Natural killer cell (primary cell): ENCODE measurements at regions not wholly inside any gene's neighbourhood (a gene's known extent, or its start where the extent isn't known, plus 50 kb on each side); places are given as distances from the start of the nearest gene placed in this dataset.

Experiments
- ATAC-seq, 3 donors: fragments of 150-1000 bp in 2 of 3; fragments of 200-7000 bp in 1 of 3; cut with Tn5 transposase; 1 replicate in 1 of 3; 2 replicates in 2 of 3; pipeline ENCODE4 v1.10.0; 2021; ENCODE audit warnings: mild to moderate bottlenecking in 2 of 3, moderate library complexity in 2 of 3
- DNase-seq, 2 donors: peaks; one replicate each; pipeline versions ENCODE4 v3.0.0 to v3.0.0-alpha.2; 2013 to 2021; ENCODE audit warnings: mixed read lengths in 1 of 2
- H3K27ac ChIP-seq: one replicate; pipeline ENCODE4 v1.5.1; 2013; ENCODE audit warnings: mild to moderate bottlenecking, low read length
- H3K27me3 ChIP-seq: one replicate; pipeline ENCODE4 v1.6.1; 2013; ENCODE audit warnings: low read length; ENCODE audit not compliant: control insufficient read depth, insufficient read depth
- H3K36me3 ChIP-seq: one replicate; pipeline ENCODE4 v1.6.1; 2013; ENCODE audit warnings: low read length; ENCODE audit not compliant: control insufficient read depth, insufficient read depth
- H3K4me1 ChIP-seq: one replicate; pipeline ENCODE4 v1.6.1; 2013; ENCODE audit warnings: low read length; ENCODE audit not compliant: control insufficient read depth, insufficient read depth
- H3K4me3 ChIP-seq: one replicate; pipeline ENCODE4 v1.5.1; 2013; ENCODE audit warnings: low read length
- H3K9me3 ChIP-seq: one replicate; pipeline ENCODE4 v1.6.1; 2013; ENCODE audit warnings: low read length; ENCODE audit not compliant: control insufficient read depth, insufficient read depth
- H3K27ac Mint-ChIP-seq, 2 donors: one replicate each; pipeline ENCODE4 v1.8.0; 2022; ENCODE audit warnings: mild to moderate bottlenecking in 2 of 2, mixed read lengths in 2 of 2, moderate library complexity in 1 of 2
- H3K27me3 Mint-ChIP-seq, 2 donors: one replicate each; pipeline ENCODE4 v1.8.0; 2022; ENCODE audit warnings: low read depth in 2 of 2, mixed read lengths in 2 of 2
- H3K36me3 Mint-ChIP-seq: one replicate; pipeline ENCODE4 v1.8.0; 2022; ENCODE audit warnings: mixed read lengths
- H3K4me1 Mint-ChIP-seq, 2 donors: one replicate each; pipeline ENCODE4 v1.8.0; 2022; ENCODE audit warnings: mixed read lengths in 2 of 2
- H3K4me3 Mint-ChIP-seq: one replicate; pipeline ENCODE4 v1.8.0; 2022; ENCODE audit warnings: mild to moderate bottlenecking, moderate library complexity, mixed read lengths
- H3K9me3 Mint-ChIP-seq, 2 donors: one replicate each; pipeline ENCODE4 v1.8.0; 2022; ENCODE audit warnings: mixed read lengths in 2 of 2
- WGBS: methylation state at CpG from one replicate; pipeline ENCODE4 v1.1.7; 2013; ENCODE audit warnings: missing lambda C conversion rate; ENCODE audit not compliant: insufficient coverage; 5-methylcytosine and 5-hydroxymethylcytosine counted together
- intact Hi-C: fragments of 100-400 bp; cut with micrococcal nuclease; formaldehyde crosslinking; loops from one replicate; pipeline ENCODE4 v1.14.2; 2022
- TF ChIP-seq, protein P1 (sequence below): fragments of 200-600 bp; IDR thresholded peaks from one replicate; pipeline ENCODE4 v1.8.0; 2022; ENCODE audit warnings: antibody characterized with exemption

DNA sequence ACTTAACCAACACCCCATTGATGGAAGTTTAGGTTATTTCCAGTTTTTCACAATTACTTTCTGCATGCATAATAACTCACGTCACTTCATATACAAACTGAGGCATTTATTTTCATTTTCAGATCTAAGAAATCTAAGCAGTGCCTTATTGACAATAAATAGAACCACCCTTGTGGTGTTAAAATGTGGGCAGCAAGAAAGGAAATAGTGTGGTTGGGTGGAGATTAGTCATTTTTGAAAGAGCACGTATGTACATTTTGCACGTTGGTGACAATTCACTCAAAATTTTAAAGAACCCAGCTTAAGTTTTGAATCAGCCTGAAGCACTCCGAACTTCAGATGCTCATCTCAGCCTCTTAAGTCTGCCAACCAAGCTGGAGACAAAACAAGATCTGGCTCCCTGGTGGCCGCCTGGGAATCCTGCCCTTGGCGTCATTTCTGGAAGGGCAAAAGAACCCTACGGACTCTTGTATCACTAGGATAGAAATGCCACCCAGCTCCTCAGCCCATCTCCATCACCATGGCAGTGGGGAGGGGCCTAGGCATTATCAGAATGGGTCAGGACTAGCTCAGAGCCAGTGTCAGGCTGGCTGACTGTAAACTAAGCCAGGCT lies 89.5 kb upstream of the BCL2L14 start:
- H3K27ac ChIP-seq: peak overlapping the region; percentile 87
- H3K4me3 ChIP-seq: peak overlapping the region; percentile 20
- peaks cover 27% of the 10 kb centered on the region for H3K4me1 ChIP-seq
- no peaks in the 10 kb centered on the region for H3K36me3 Mint-ChIP-seq
- peak; percentile 85 to 95 (median 91) for ATAC-seq
- H3K9me3 Mint-ChIP-seq: no peaks in the 10 kb centered on the region
- H3K27me3 ChIP-seq: no peaks in the 10 kb centered on the region
- peak overlapping the region; percentile 58 for H3K4me3 Mint-ChIP-seq
- 18% methylated on average over 6 of the region's 7 CpGs for WGBS
- no peaks in the 10 kb centered on the region for H3K36me3 ChIP-seq
- TF ChIP-seq, protein P1, sequence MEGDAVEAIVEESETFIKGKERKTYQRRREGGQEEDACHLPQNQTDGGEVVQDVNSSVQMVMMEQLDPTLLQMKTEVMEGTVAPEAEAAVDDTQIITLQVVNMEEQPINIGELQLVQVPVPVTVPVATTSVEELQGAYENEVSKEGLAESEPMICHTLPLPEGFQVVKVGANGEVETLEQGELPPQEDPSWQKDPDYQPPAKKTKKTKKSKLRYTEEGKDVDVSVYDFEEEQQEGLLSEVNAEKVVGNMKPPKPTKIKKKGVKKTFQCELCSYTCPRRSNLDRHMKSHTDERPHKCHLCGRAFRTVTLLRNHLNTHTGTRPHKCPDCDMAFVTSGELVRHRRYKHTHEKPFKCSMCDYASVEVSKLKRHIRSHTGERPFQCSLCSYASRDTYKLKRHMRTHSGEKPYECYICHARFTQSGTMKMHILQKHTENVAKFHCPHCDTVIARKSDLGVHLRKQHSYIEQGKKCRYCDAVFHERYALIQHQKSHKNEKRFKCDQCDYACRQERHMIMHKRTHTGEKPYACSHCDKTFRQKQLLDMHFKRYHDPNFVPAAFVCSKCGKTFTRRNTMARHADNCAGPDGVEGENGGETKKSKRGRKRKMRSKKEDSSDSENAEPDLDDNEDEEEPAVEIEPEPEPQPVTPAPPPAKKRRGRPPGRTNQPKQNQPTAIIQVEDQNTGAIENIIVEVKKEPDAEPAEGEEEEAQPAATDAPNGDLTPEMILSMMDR: no peak
- H3K4me1 Mint-ChIP-seq: peaks cover 41 to 43% of the 10 kb centered on the region in 2 donors
- peak; percentile 37 to 89 for DNase-seq
- H3K27ac Mint-ChIP-seq: peak overlapping the region; percentile 70 to 81
- H3K27me3 Mint-ChIP-seq: peaks cover 28 to 42% of the 10 kb centered on the region in 2 donors
- intact Hi-C loops: loop anchor here (1.0 to 10.0 kb wide), 4 partner anchors 23 to 744 kb away; no protein-coding TSS in a partner anchor
- no peaks in the 10 kb centered on the region for H3K9me3 ChIP-seq

DNA sequence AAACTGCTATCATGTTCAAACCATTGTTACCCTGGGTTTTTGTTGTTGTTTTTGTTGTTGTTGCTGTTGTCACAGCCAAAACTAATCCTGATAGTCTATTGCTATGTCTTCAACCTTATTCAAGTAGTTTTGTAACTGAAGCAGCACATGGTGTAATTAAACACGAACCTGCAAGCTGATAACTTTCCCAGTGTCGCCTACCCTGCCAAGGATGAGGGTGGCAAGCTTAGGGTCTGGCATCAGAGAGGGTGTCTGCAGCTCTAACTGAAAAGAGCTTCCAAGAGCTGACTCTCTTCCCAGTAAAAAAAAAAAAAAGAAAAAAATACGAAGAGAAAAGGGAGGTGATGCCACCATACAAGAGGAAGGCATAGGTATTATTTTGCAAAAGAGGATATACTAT lies 86.3 kb upstream of the BCL2L14 start:
- Mint-ChIP-seq H3K27me3 (peaks cover 35 to 60% of the 10 kb centered on the region in 2 donors), H3K36me3 (peaks cover 8% of the 10 kb centered on the region), H3K27ac (peak overlapping the region in 1 of 2 donors; percentile 29), H3K4me3 (no peak overlapping the region), H3K4me1 (peaks cover 41 to 42% of the 10 kb centered on the region in 2 donors), H3K9me3 (no peaks in the 10 kb centered on the region)
- 95% methylated on average over 2 of the region's 3 CpGs for WGBS
- TF ChIP-seq, protein P1: no peak
- intact Hi-C loops: loop anchor here (10.0 kb wide), 1 partner anchor 740 kb away; no protein-coding TSS in a partner anchor
- H3K9me3 ChIP-seq: no peaks in the 10 kb centered on the region
- no peak overlapping the region for H3K27ac ChIP-seq
- no peak for ATAC-seq
- no peaks in the 10 kb centered on the region for H3K36me3 ChIP-seq
- no peaks in the 10 kb centered on the region for H3K27me3 ChIP-seq
- H3K4me3 ChIP-seq: no peak overlapping the region
- no peak for DNase-seq
- peaks cover 21% of the 10 kb centered on the region for H3K4me1 ChIP-seq

DNA sequence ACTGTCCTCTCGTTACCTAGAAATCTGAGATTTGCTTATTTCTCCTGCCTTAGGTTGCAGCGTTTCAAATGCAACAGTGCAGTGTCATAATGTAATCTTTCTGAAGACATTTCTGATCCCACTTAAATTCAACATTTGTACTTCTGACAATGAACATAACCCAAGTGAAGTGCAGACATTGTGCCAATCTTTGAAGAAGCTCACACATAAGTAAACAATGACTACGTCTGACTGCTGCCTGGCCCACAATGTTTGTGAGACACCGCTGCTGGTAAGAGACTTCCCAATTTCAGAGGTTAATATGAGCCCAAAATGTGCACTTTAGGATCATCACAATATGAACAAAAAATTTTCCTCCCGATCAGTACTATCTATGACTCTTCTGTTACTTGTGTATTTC lies 84.6 kb upstream of the BCL2L14 start:
- intact Hi-C loops: loop anchor here (10.0 kb wide), 1 partner anchor 739 kb away; no protein-coding TSS in a partner anchor
- Mint-ChIP-seq H3K4me1 (peaks cover 28 to 32% of the 10 kb centered on the region in 2 donors), H3K36me3 (peaks cover 8% of the 10 kb centered on the region), H3K27me3 (peaks cover 35 to 60% of the 10 kb centered on the region in 2 donors), H3K27ac (no peak overlapping the region), H3K9me3 (no peaks in the 10 kb centered on the region), H3K4me3 (no peak overlapping the region)
- no peak for DNase-seq
- Histone ChIP-seq H3K4me1 (peaks cover 10% of the 10 kb centered on the region), H3K9me3 (no peaks in the 10 kb centered on the region), H3K4me3 (no peak overlapping the region), H3K36me3 (no peaks in the 10 kb centered on the region), H3K27ac (no peak overlapping the region), H3K27me3 (no peaks in the 10 kb centered on the region)
- ATAC-seq: no peak
- TF ChIP-seq, protein P1: no peak
- WGBS: 92% methylated on average over 4 of the region's 5 CpGs
